Spleen (tissue), 11 donors: ENCODE measurements at regions not wholly inside any gene's neighbourhood (a gene's known extent, or its start where the extent isn't known, plus 50 kb on each side); places are given as distances from the start of the nearest gene placed in this dataset.

ENCODE experiments used
- DNase-seq: peaks from one replicate; pipeline ENCODE4 v3.0.0-alpha.2; 2020
- H3K27ac ChIP-seq, 8 donors: fragments of 200-600 bp; sonication (generic) in 7 of 8; 1 replicate in 4 of 8; 2 replicates in 4 of 8; pipeline versions ENCODE4 v1.5.0 to v1.8.0; 2016 to 2021; ENCODE audit warnings: inconsistent platforms in 4 of 8, mild to moderate bottlenecking in 4 of 8, moderate library complexity in 1 of 8
- H3K27me3 ChIP-seq, 7 donors: fragments of 200-600 bp; sonication (generic) in 6 of 7; replicated peaks in 1 of 7; 1 replicate in 4 of 7; 2 replicates in 3 of 7; pipeline versions ENCODE4 v1.5.0 to v1.8.0; 2016 to 2021; ENCODE audit warnings: inconsistent platforms in 3 of 7, mild to moderate bottlenecking in 1 of 7
- H3K36me3 ChIP-seq, 6 donors: fragments of 200-600 bp; sonication (generic) in 5 of 6; 1 replicate in 4 of 6; 2 replicates in 2 of 6; pipeline versions ENCODE4 v1.5.0 to v1.8.0; 2016 to 2021; ENCODE audit warnings: inconsistent platforms in 2 of 6
- H3K4me1 ChIP-seq, 6 donors: fragments of 200-600 bp; sonication (generic) in 5 of 6; 1 replicate in 3 of 6; 2 replicates in 3 of 6; pipeline versions ENCODE4 v1.5.0 to v1.8.0; 2016 to 2021; ENCODE audit warnings: inconsistent platforms in 3 of 6
- H3K4me3 ChIP-seq, 8 donors: fragments of 200-600 bp; sonication (generic) in 7 of 8; 1 replicate in 4 of 8; 2 replicates in 4 of 8; pipeline versions ENCODE4 v1.5.0 to v1.8.0; 2016 to 2021; ENCODE audit warnings: inconsistent platforms in 4 of 8, mild to moderate bottlenecking in 4 of 8, moderate library complexity in 2 of 8
- H3K9me3 ChIP-seq, 8 donors: fragments of 200-600 bp; sonication (generic) in 7 of 8; 1 replicate in 4 of 8; 2 replicates in 4 of 8; pipeline versions ENCODE4 v1.5.0 to v1.8.0; 2016 to 2021; ENCODE audit warnings: inconsistent platforms in 4 of 8
- CTCF ChIP-seq, 11 experiments: fragments of 200-600 bp in 7 of 11; fragments of 450-650 bp in 4 of 11; sonication (generic) in 4 of 11; IDR thresholded peaks in 8 of 11; conservative IDR thresholded peaks in 3 of 11; 1 replicate in 7 of 11; 2 replicates in 4 of 11; pipeline versions ENCODE4 v1.4.0 to v1.8.0; 2016 to 2021; ENCODE audit warnings: antibody characterized with exemption in 11 of 11, inconsistent platforms in 4 of 11, mild to moderate bottlenecking in 1 of 11
- POLR2A ChIP-seq, 3 donors: fragments of 450-650 bp; IDR thresholded peaks; one replicate each; pipeline ENCODE4 v1.5.1; 2017; ENCODE audit warnings: antibody characterized with exemption in 3 of 3, mild to moderate bottlenecking in 1 of 3
- POLR2AphosphoS5 ChIP-seq, 3 donors: sonication (generic); formaldehyde crosslinking; IDR thresholded peaks; one replicate each; pipeline ENCODE4 v1.5.1; 2017; ENCODE audit warnings: antibody characterized with exemption in 3 of 3
- WGBS, 5 donors: extraction: QIAGEN DNeasy Blood & Tissue Kit in 3 of 5; methylation state at CpG; one replicate each; pipeline versions ENCODE4 v1.1.5 to v1.1.7; 2013 to 2018; 5-methylcytosine and 5-hydroxymethylcytosine counted together
- intact Hi-C: fragments of 100-400 bp; cut with DNase I; formaldehyde crosslinking; loops from one replicate; pipeline ENCODE4 v1.15.0; 2023; ENCODE audit warnings: low total_unique reads
- donor health status: healthy with polysubstance abuse.
- donor health status: DM: no; HTN: no; CAD: no; lungs with moderate emphysema.
- donor health status: DM: no; HTN: no; CAD: no.
- donor health status: Bipolar disorder and iron deficiency.
- donor health status: healthy.
- donor health status: DM: no; HTN: no; CAD: no.
- donor health status: DM: yes; HTN: yes; CAD: no.

GRCh38 chr3:150158943-150159625 is 188.4 kb upstream of the PFN2 start:
- Histone ChIP-seq H3K27ac (no peak overlapping the region), H3K9me3 (peaks cover 0 to 6% (median 0%) of the 10 kb centered on the region in 8 donors), H3K4me3 (no peak overlapping the region), H3K36me3 (no peaks in the 10 kb centered on the region), H3K4me1 (no peaks in the 10 kb centered on the region), H3K27me3 (no peaks in the 10 kb centered on the region)
- intact Hi-C loops, result no loop called here
- TF ChIP-seq CTCF (IDR thresholded peaks at IDR 0.05 in 8 of 11, conservative IDR thresholded peaks at IDR 0.05 in 3 of 11) (no peak), POLR2AphosphoS5 (IDR thresholded peaks at IDR 0.05) (no peak), POLR2A (IDR thresholded peaks at IDR 0.05) (no peak)
- DNase-seq, result no peak
- 68 to 82% (median 70%) methylated on average over 3 of the region's 3 CpGs for WGBS, 5 donors

- DNase-seq, result no peak
- Histone ChIP-seq H3K4me1 (no peaks in the 10 kb centered on the region), H3K27ac (no peak overlapping the region), H3K36me3 (no peaks in the 10 kb centered on the region), H3K9me3 (peaks cover 0 to 12% (median 0%) of the 10 kb centered on the region in 8 donors), H3K4me3 (no peak overlapping the region), H3K27me3 (peaks cover 0 to 5% (median 0%) of the 10 kb centered on the region in 7 donors)
- TF ChIP-seq POLR2AphosphoS5 (IDR thresholded peaks at IDR 0.05) (no peak), CTCF (IDR thresholded peaks at IDR 0.05 in 8 of 11, conservative IDR thresholded peaks at IDR 0.05 in 3 of 11) (no peak), POLR2A (IDR thresholded peaks at IDR 0.05) (no peak)
- intact Hi-C loops, result no loop called here
- 80 to 96% (median 90%) methylated on average over 2 of the region's 2 CpGs for WGBS, 5 donors
Measured at GRCh38 chr3:150152567-150152966, 181.9 kb upstream of the PFN2 start.

- WGBS, 5 donors, result 79 to 92% (median 85%) methylated on average over 5 of the region's 5 CpGs
- Histone ChIP-seq H3K27ac (no peak overlapping the region), H3K4me1 (no peaks in the 10 kb centered on the region), H3K9me3 (peaks cover 0 to 6% (median 0%) of the 10 kb centered on the region in 8 donors), H3K4me3 (no peak overlapping the region), H3K36me3 (no peaks in the 10 kb centered on the region), H3K27me3 (peaks cover 0 to 5% (median 0%) of the 10 kb centered on the region in 7 donors)
- no peak for DNase-seq
- TF ChIP-seq CTCF (IDR thresholded peaks at IDR 0.05 in 8 of 11, conservative IDR thresholded peaks at IDR 0.05 in 3 of 11), result no peak
- TF ChIP-seq POLR2A (IDR thresholded peaks at IDR 0.05), result no peak
- no peak for TF ChIP-seq POLR2AphosphoS5 (IDR thresholded peaks at IDR 0.05)
- intact Hi-C loops, result no loop called here
Measured at GRCh38 chr3:150150633-150151032, 179.9 kb upstream of the PFN2 start.

DNA sequence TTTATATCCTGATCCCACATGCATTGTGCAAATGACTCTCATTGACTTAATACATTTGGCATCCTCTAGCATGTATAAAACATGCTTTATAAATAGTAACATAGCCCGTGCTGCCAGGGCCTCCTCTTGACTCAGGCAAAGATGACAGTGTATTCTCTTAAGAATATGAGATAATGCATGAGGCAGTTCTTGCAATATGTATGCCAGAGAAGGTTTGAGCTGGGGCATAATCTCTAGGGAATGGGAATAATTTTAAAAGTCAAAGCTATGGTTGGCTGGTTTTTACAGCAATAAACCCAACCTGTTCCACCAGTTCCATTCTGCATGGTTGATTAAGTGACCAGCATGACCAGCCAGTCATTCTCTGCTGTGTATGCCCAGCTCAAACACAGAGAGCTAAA is 179.0 kb upstream of the PFN2 start:
- peaks cover 0 to 6% (median 0%) of the 10 kb centered on the region in 8 donors for H3K9me3 ChIP-seq
- no peak overlapping the region for H3K4me3 ChIP-seq
- no peak overlapping the region for H3K27ac ChIP-seq
- no peak for DNase-seq
- H3K36me3 ChIP-seq, result no peaks in the 10 kb centered on the region
- intact Hi-C loops, result no loop called here
- no peaks in the 10 kb centered on the region for H3K4me1 ChIP-seq
- TF ChIP-seq CTCF (IDR thresholded peaks at IDR 0.05 in 8 of 11, conservative IDR thresholded peaks at IDR 0.05 in 3 of 11) (no peak), POLR2A (IDR thresholded peaks at IDR 0.05) (no peak), POLR2AphosphoS5 (IDR thresholded peaks at IDR 0.05) (no peak)
- H3K27me3 ChIP-seq, result peaks cover 0 to 5% (median 0%) of the 10 kb centered on the region in 7 donors
- 0 to 26% (median 2%) methylated on average over 1 of the region's 1 CpG for WGBS, 5 donors
